ENCODE measurements at regions not wholly inside any gene's neighbourhood (a gene's known extent, or its start where the extent isn't known, plus 50 kb on each side); places are given as distances from the start of the nearest gene placed in this dataset.

GRCh38 chr14:44788612-44789011 lies 173.1 kb downstream of the KLHL28 start:
- no peak for DNase-seq (ENCODE audit: low read depth in 4 of 4, low spot score in 3 of 4)

GRCh38 chr14:44785096-44785495 lies 176.7 kb downstream of the KLHL28 start:
- no peak for DNase-seq (ENCODE audit: low read depth in 4 of 4, low spot score in 3 of 4)

GRCh38 chr14:44783901-44784300 lies 177.8 kb downstream of the KLHL28 start:
- DNase-seq (ENCODE audit: low read depth in 4 of 4, low spot score in 3 of 4), result no peak

GRCh38 chr14:44782775-44783238 lies 178.9 kb downstream of the KLHL28 start:
- DNase-seq (ENCODE audit: low read depth in 4 of 4, low spot score in 3 of 4), result no peak

GRCh38 chr14:44780989-44781388 lies 180.8 kb downstream of the KLHL28 start:
- no peak for DNase-seq (ENCODE audit: low read depth in 4 of 4, low spot score in 3 of 4)

- DNase-seq (ENCODE audit: low read depth in 4 of 4, low spot score in 3 of 4), result peak; percentile 58 to 75 (median 62)
Observed at GRCh38 chr14:44778604-44779003, 183.1 kb downstream of the KLHL28 start.

GRCh38 chr14:44777584-44777983 lies 184.2 kb downstream of the KLHL28 start:
- no peak for DNase-seq (ENCODE audit: low read depth in 4 of 4, low spot score in 3 of 4)

- no peak for DNase-seq (ENCODE audit: low read depth in 4 of 4, low spot score in 3 of 4)
Observed at GRCh38 chr14:44775248-44775647, 186.5 kb downstream of the KLHL28 start.

- DNase-seq (ENCODE audit: low read depth in 4 of 4, low spot score in 3 of 4), result no peak
Observed at GRCh38 chr14:44774396-44774795, 187.4 kb downstream of the KLHL28 start.

- no peak for DNase-seq (ENCODE audit: low read depth in 4 of 4, low spot score in 3 of 4)
Observed at GRCh38 chr14:44771496-44771895, 190.3 kb downstream of the KLHL28 start.

- DNase-seq (ENCODE audit: low read depth in 4 of 4, low spot score in 3 of 4), result no peak
Observed at GRCh38 chr14:44770201-44770600, 191.5 kb downstream of the KLHL28 start.

GRCh38 chr14:44768935-44769334 lies 192.8 kb downstream of the KLHL28 start:
- DNase-seq (ENCODE audit: low read depth in 4 of 4, low spot score in 3 of 4), result no peak

- DNase-seq (ENCODE audit: low read depth in 4 of 4, low spot score in 3 of 4), result no peak
Observed at GRCh38 chr14:44767646-44768173, 194.0 kb downstream of the KLHL28 start.

GRCh38 chr14:44766285-44766684 lies 195.5 kb downstream of the KLHL28 start:
- DNase-seq (ENCODE audit: low read depth in 4 of 4, low spot score in 3 of 4), result no peak

GRCh38 chr14:44763356-44763755 lies 198.4 kb downstream of the KLHL28 start:
- no peak for DNase-seq (ENCODE audit: low read depth in 4 of 4, low spot score in 3 of 4)

GRCh38 chr14:44759277-44759676 lies 202.5 kb downstream of the KLHL28 start:
- DNase-seq (ENCODE audit: low read depth in 4 of 4, low spot score in 3 of 4), result no peak

GRCh38 chr14:44756554-44756953 lies 205.2 kb downstream of the KLHL28 start:
- no peak for DNase-seq (ENCODE audit: low read depth in 4 of 4, low spot score in 3 of 4)

- no peak for DNase-seq (ENCODE audit: low read depth in 4 of 4, low spot score in 3 of 4)
Observed at GRCh38 chr14:44745371-44745770, 216.4 kb downstream of the KLHL28 start.

GRCh38 chr14:44742202-44742601 lies 219.5 kb downstream of the KLHL28 start:
- DNase-seq (ENCODE audit: low read depth in 4 of 4, low spot score in 3 of 4), result no peak

- DNase-seq (ENCODE audit: low read depth in 4 of 4, low spot score in 3 of 4), result no peak
Observed at GRCh38 chr14:44741431-44741830, 220.3 kb downstream of the KLHL28 start.

- DNase-seq (ENCODE audit: low read depth in 4 of 4, low spot score in 3 of 4), result no peak
Observed at GRCh38 chr14:44736326-44736725, 225.4 kb downstream of the KLHL28 start.

GRCh38 chr14:44732144-44732543 lies 225.1 kb upstream of the FSCB start:
- no peak for DNase-seq (ENCODE audit: low read depth in 4 of 4, low spot score in 3 of 4)

GRCh38 chr14:44730860-44731259 lies 223.8 kb upstream of the FSCB start:
- DNase-seq (ENCODE audit: low read depth in 4 of 4, low spot score in 3 of 4), result no peak

Measured in left renal pelvis (tissue), 4 donors.